Astrocyte (in vitro differentiated cells and primary cell): ENCODE measurements at regions not wholly inside any gene's neighbourhood (a gene's known extent, or its start where the extent isn't known, plus 50 kb on each side); places are given as distances from the start of the nearest gene placed in this dataset.

ENCODE experiments used
- CTCF ChIP-seq: IDR thresholded peaks from 2 replicates; pipeline ENCODE4 v1.5.1; 2011; ENCODE audit warnings: low read depth, mild to moderate bottlenecking, inconsistent platforms, low read length, moderate library complexity; ENCODE audit not compliant: insufficient read depth
- EZH2 ChIP-seq: IDR thresholded peaks from 2 replicates; pipeline ENCODE4 v1.6.1; 2012; ENCODE audit warnings: mild to moderate bottlenecking, low read length, inconsistent platforms; ENCODE audit not compliant: insufficient read depth

GRCh38 chr2:184053326-184053725 lies 545.0 kb upstream of the ZNF804A start:
- no peak for TF ChIP-seq CTCF
- TF ChIP-seq EZH2 = no peak
